ENCODE measurements at regions not wholly inside any gene's neighbourhood (a gene's known extent, or its start where the extent isn't known, plus 50 kb on each side); places are given as distances from the start of the nearest gene placed in this dataset.
A peak's percentile ranks its signal among the peaks of the same experiment; 100 is the strongest.

GRCh38 chr20:40782043-40782368 is 93.0 kb upstream of the MAFB start:
- no peak for DNase-seq (ENCODE audit: low read depth)
- TF ChIP-seq CTCF (conservative IDR thresholded peaks at IDR 0.05; ENCODE audit: low read depth, low read length) = no peak
- no peak overlapping the region for H3K4me3 ChIP-seq (ENCODE audit: low read depth, low read length)

- no peak overlapping the region for H3K4me3 ChIP-seq (ENCODE audit: low read depth, low read length)
- DNase-seq (ENCODE audit: low read depth) = no peak
- no peak for TF ChIP-seq CTCF (conservative IDR thresholded peaks at IDR 0.05; ENCODE audit: low read depth, low read length)
Observed at GRCh38 chr20:40785346-40785745, 96.3 kb upstream of the MAFB start.

- DNase-seq (ENCODE audit: low read depth) = no peak
- no peak for TF ChIP-seq CTCF (conservative IDR thresholded peaks at IDR 0.05; ENCODE audit: low read depth, low read length)
- no peak overlapping the region for H3K4me3 ChIP-seq (ENCODE audit: low read depth, low read length)
Observed at GRCh38 chr20:40786336-40786735, 97.3 kb upstream of the MAFB start.

- no peak for DNase-seq (ENCODE audit: low read depth)
- no peak for TF ChIP-seq CTCF (conservative IDR thresholded peaks at IDR 0.05; ENCODE audit: low read depth, low read length)
- no peak overlapping the region for H3K4me3 ChIP-seq (ENCODE audit: low read depth, low read length)
Observed at GRCh38 chr20:40787941-40788340, 98.9 kb upstream of the MAFB start.

GRCh38 chr20:40797425-40797824 is 108.4 kb upstream of the MAFB start:
- no peak overlapping the region for H3K4me3 ChIP-seq (ENCODE audit: low read depth, low read length)
- no peak for DNase-seq (ENCODE audit: low read depth)
- TF ChIP-seq CTCF (conservative IDR thresholded peaks at IDR 0.05; ENCODE audit: low read depth, low read length) = peak; percentile 57

GRCh38 chr20:40798066-40798465 is 109.0 kb upstream of the MAFB start:
- no peak for TF ChIP-seq CTCF (conservative IDR thresholded peaks at IDR 0.05; ENCODE audit: low read depth, low read length)
- H3K4me3 ChIP-seq (ENCODE audit: low read depth, low read length) = no peak overlapping the region
- DNase-seq (ENCODE audit: low read depth) = no peak

- TF ChIP-seq CTCF (conservative IDR thresholded peaks at IDR 0.05; ENCODE audit: low read depth, low read length) = no peak
- DNase-seq (ENCODE audit: low read depth) = no peak
- H3K4me3 ChIP-seq (ENCODE audit: low read depth, low read length) = no peak overlapping the region
Observed at GRCh38 chr20:40802886-40803285, 113.8 kb upstream of the MAFB start.

Data from epithelial cell of proximal tubule (primary cell).